ENCODE measurements at regions not wholly inside any gene's neighbourhood (a gene's known extent, or its start where the extent isn't known, plus 50 kb on each side); places are given as distances from the start of the nearest gene placed in this dataset.

DNA sequence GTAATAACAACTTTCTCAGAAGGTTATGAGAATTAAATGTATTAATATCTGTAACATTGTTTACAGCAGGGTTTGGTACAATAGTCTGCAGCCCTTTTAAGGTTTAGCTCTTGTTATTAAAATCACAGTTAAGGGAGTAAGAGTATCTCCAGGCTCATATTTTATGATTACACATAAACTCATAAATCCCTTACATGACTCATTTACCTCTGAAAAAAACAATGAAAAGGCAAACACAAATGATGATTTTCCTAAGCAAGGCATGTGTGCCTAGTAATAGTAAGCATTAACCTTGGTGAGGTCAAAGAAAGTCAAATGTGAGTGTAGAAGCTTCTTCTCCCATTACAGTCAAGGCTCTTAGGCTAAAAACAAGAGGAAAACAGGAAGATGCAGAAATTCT lies 84.5 kb upstream of the ADGRL4 start:
- TF ChIP-seq RAD21 (conservative IDR thresholded peaks at IDR 0.05), result no peak
- TF ChIP-seq, protein P1, sequence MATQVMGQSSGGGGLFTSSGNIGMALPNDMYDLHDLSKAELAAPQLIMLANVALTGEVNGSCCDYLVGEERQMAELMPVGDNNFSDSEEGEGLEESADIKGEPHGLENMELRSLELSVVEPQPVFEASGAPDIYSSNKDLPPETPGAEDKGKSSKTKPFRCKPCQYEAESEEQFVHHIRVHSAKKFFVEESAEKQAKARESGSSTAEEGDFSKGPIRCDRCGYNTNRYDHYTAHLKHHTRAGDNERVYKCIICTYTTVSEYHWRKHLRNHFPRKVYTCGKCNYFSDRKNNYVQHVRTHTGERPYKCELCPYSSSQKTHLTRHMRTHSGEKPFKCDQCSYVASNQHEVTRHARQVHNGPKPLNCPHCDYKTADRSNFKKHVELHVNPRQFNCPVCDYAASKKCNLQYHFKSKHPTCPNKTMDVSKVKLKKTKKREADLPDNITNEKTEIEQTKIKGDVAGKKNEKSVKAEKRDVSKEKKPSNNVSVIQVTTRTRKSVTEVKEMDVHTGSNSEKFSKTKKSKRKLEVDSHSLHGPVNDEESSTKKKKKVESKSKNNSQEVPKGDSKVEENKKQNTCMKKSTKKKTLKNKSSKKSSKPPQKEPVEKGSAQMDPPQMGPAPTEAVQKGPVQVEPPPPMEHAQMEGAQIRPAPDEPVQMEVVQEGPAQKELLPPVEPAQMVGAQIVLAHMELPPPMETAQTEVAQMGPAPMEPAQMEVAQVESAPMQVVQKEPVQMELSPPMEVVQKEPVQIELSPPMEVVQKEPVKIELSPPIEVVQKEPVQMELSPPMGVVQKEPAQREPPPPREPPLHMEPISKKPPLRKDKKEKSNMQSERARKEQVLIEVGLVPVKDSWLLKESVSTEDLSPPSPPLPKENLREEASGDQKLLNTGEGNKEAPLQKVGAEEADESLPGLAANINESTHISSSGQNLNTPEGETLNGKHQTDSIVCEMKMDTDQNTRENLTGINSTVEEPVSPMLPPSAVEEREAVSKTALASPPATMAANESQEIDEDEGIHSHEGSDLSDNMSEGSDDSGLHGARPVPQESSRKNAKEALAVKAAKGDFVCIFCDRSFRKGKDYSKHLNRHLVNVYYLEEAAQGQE (IDR thresholded peaks at IDR 0.05; ENCODE audit: borderline replicate concordance), result no peak
- TF ChIP-seq EP300 (conservative IDR thresholded peaks at IDR 0.05; ENCODE audit: poor library complexity, severe bottlenecking), result no peak
- TF ChIP-seq EZH2 (IDR thresholded peaks at IDR 0.05; ENCODE audit: borderline replicate concordance, insufficient read depth, low read length, poor library complexity, severe bottlenecking), result no peak
- TF ChIP-seq POLR2AphosphoS5 (IDR thresholded peaks at IDR 0.05), result no peak
- TF ChIP-seq SMC3 (conservative IDR thresholded peaks at IDR 0.05; ENCODE audit: poor library complexity), result no peak
- no peak for TF ChIP-seq MXI1 (conservative IDR thresholded peaks at IDR 0.05; ENCODE audit: poor library complexity, severe bottlenecking)
- no peak for TF ChIP-seq TAF1 (IDR thresholded peaks at IDR 0.05; ENCODE audit: low read depth)
- TF ChIP-seq, protein P2, sequence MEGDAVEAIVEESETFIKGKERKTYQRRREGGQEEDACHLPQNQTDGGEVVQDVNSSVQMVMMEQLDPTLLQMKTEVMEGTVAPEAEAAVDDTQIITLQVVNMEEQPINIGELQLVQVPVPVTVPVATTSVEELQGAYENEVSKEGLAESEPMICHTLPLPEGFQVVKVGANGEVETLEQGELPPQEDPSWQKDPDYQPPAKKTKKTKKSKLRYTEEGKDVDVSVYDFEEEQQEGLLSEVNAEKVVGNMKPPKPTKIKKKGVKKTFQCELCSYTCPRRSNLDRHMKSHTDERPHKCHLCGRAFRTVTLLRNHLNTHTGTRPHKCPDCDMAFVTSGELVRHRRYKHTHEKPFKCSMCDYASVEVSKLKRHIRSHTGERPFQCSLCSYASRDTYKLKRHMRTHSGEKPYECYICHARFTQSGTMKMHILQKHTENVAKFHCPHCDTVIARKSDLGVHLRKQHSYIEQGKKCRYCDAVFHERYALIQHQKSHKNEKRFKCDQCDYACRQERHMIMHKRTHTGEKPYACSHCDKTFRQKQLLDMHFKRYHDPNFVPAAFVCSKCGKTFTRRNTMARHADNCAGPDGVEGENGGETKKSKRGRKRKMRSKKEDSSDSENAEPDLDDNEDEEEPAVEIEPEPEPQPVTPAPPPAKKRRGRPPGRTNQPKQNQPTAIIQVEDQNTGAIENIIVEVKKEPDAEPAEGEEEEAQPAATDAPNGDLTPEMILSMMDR (IDR thresholded peaks at IDR 0.05; ENCODE audit: poor library complexity, severe bottlenecking), result no peak
- no peaks in the 10 kb centered on the region for H3K79me2 ChIP-seq (replicated peaks; ENCODE audit: insufficient read depth, low read length)
- no peak overlapping the region for H3K4me2 ChIP-seq (ENCODE audit: low read length)
- no peaks in the 10 kb centered on the region for H3K36me3 ChIP-seq (ENCODE audit: insufficient read depth, low read length)
- H3F3A ChIP-seq (ENCODE audit: insufficient read depth, low read length, poor library complexity, severe bottlenecking), result no peaks in the 10 kb centered on the region
- no peaks in the 10 kb centered on the region for H3K9me2 ChIP-seq (ENCODE audit: insufficient read depth, low read length)
- H3K9ac ChIP-seq (ENCODE audit: low read length), result no peak overlapping the region
- H4K20me1 ChIP-seq (ENCODE audit: insufficient read depth), result no peaks in the 10 kb centered on the region
- H3K4me3 ChIP-seq (ENCODE audit: low read length), result no peak overlapping the region
- no peak overlapping the region for H3K27ac ChIP-seq (ENCODE audit: low read length)
- no peaks in the 10 kb centered on the region for H3K9me3 ChIP-seq (ENCODE audit: low read length)
- H2AFZ ChIP-seq (ENCODE audit: low read depth, low read length), result no peak overlapping the region
- H3K27me3 ChIP-seq (ENCODE audit: insufficient read depth, low read depth, low read length), result no peaks in the 10 kb centered on the region

DNA sequence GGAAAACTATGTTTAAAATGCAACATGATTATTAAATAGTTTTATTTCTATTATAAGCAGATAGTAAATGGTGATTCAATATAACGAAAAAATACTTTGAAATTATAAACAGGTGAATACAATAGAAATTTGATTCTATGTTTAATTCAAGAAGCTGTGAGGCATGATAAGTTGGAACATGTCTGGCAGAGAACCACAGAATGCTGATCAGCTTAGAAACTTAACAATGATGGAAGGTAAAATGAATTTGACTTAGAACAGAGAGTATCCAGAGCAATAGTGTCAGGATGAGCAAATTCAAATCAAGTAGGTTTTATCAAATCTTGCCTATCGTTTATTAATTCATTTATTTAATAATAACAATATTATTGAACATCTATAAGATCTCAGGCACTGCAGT lies 83.4 kb upstream of the ADGRL4 start:
- Histone ChIP-seq H3K9me3 (ENCODE audit: low read length) (no peaks in the 10 kb centered on the region), H3K36me3 (ENCODE audit: insufficient read depth, low read length) (no peaks in the 10 kb centered on the region), H3K27me3 (ENCODE audit: insufficient read depth, low read depth, low read length) (no peaks in the 10 kb centered on the region), H3K4me3 (ENCODE audit: low read length) (no peak overlapping the region), H3K79me2 (replicated peaks; ENCODE audit: insufficient read depth, low read length) (no peaks in the 10 kb centered on the region), H3K27ac (ENCODE audit: low read length) (no peak overlapping the region), H3K9ac (ENCODE audit: low read length) (no peak overlapping the region), H3F3A (ENCODE audit: insufficient read depth, low read length, poor library complexity, severe bottlenecking) (no peaks in the 10 kb centered on the region), H2AFZ (ENCODE audit: low read depth, low read length) (no peak overlapping the region), H4K20me1 (ENCODE audit: insufficient read depth) (no peaks in the 10 kb centered on the region), H3K9me2 (ENCODE audit: insufficient read depth, low read length) (no peaks in the 10 kb centered on the region), H3K4me2 (ENCODE audit: low read length) (no peak overlapping the region)
- TF ChIP-seq POLR2AphosphoS5 (IDR thresholded peaks at IDR 0.05) (no peak), MXI1 (conservative IDR thresholded peaks at IDR 0.05; ENCODE audit: poor library complexity, severe bottlenecking) (no peak), SMC3 (conservative IDR thresholded peaks at IDR 0.05; ENCODE audit: poor library complexity) (no peak), RAD21 (conservative IDR thresholded peaks at IDR 0.05) (no peak), EZH2 (IDR thresholded peaks at IDR 0.05; ENCODE audit: borderline replicate concordance, insufficient read depth, low read length, poor library complexity, severe bottlenecking) (no peak), EP300 (conservative IDR thresholded peaks at IDR 0.05; ENCODE audit: poor library complexity, severe bottlenecking) (no peak), TAF1 (IDR thresholded peaks at IDR 0.05; ENCODE audit: low read depth) (no peak)
- TF ChIP-seq, protein P2 (IDR thresholded peaks at IDR 0.05; ENCODE audit: poor library complexity, severe bottlenecking), result no peak
- TF ChIP-seq, protein P1 (IDR thresholded peaks at IDR 0.05; ENCODE audit: borderline replicate concordance), result no peak

All from neural cell (in vitro differentiated cells).